OCI-LY3 (cell line): ENCODE measurements at regions not wholly inside any gene's neighbourhood (a gene's known extent, or its start where the extent isn't known, plus 50 kb on each side); places are given as distances from the start of the nearest gene placed in this dataset.
"Not testable (repeated sequence)": the region's sequence is repeated elsewhere in the genome, so short reads cannot be mapped to it uniquely, and the experiment has no call there.

Source experiments
- EZH2phosphoT487 ChIP-seq: fragments of 200-600 bp; shearing (Covaris generic); IDR thresholded peaks from 2 replicates; pipeline ENCODE4 v1.6.1; 2018; ENCODE audit warnings: antibody characterized with exemption, mixed run types, low read depth
- TF ChIP-seq, protein P1 (sequence below): fragments of 200-600, 300-600 bp; sonication (generic); IDR thresholded peaks from 2 replicates; pipeline ENCODE4 v1.5.1; 2014; ENCODE audit warnings: antibody characterized with exemption, low read length, low read depth

DNA sequence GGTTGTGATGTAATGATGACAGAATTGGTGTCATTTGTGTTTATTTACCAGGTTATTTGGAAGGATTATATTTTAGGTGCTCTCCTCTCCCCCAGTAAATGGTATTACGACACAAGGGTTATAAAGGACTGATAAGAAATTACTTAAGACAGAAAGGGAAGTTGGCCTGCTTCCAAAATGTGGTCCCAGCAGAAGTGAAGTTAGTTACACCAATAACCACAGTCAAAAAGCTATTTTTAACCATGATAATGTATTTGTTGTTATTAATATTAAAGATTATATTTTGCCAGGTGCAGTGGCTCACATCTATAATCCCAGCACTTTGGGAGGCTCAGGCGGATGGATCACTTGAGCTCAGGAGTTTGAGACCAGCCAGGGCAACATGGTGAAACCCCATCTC is 92.5 kb downstream of the SYT15B start:
- TF ChIP-seq, protein P1, sequence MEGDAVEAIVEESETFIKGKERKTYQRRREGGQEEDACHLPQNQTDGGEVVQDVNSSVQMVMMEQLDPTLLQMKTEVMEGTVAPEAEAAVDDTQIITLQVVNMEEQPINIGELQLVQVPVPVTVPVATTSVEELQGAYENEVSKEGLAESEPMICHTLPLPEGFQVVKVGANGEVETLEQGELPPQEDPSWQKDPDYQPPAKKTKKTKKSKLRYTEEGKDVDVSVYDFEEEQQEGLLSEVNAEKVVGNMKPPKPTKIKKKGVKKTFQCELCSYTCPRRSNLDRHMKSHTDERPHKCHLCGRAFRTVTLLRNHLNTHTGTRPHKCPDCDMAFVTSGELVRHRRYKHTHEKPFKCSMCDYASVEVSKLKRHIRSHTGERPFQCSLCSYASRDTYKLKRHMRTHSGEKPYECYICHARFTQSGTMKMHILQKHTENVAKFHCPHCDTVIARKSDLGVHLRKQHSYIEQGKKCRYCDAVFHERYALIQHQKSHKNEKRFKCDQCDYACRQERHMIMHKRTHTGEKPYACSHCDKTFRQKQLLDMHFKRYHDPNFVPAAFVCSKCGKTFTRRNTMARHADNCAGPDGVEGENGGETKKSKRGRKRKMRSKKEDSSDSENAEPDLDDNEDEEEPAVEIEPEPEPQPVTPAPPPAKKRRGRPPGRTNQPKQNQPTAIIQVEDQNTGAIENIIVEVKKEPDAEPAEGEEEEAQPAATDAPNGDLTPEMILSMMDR: not testable (repeated sequence)
- not testable (repeated sequence) for TF ChIP-seq EZH2phosphoT487
